Left lung (tissue), 4 donors: ENCODE measurements at regions not wholly inside any gene's neighbourhood (a gene's known extent, or its start where the extent isn't known, plus 50 kb on each side); places are given as distances from the start of the nearest gene placed in this dataset.
A peak's percentile ranks its signal among the peaks of the same experiment; 100 is the strongest.

Experiments
- ATAC-seq: fragments of 200-7000 bp; cut with Tn5 transposase; one replicate; pipeline ENCODE4 v1.9.1; 2020; ENCODE audit warnings: moderate library complexity
- DNase-seq, 4 donors: peaks; one replicate each; pipeline ENCODE4 v3.0.0-alpha.2; 2013 to 2020
- H3K27ac ChIP-seq, 2 donors: fragments of 200-600 bp; sonication (generic) in 1 of 2; one replicate each; pipeline versions ENCODE4 v1.5.0 to v1.8.0; 2020 to 2021
- H3K27me3 ChIP-seq, 2 donors: fragments of 200-600 bp; sonication (generic) in 1 of 2; one replicate each; pipeline versions ENCODE4 v1.5.0 to v1.8.0; 2020 to 2021
- H3K36me3 ChIP-seq, 2 donors: fragments of 200-600 bp; sonication (generic) in 1 of 2; one replicate each; pipeline versions ENCODE4 v1.5.0 to v1.8.0; 2020 to 2021
- H3K4me1 ChIP-seq, 2 donors: fragments of 200-600 bp; one replicate each; pipeline ENCODE4 v1.8.0; 2021
- H3K4me3 ChIP-seq, 2 donors: fragments of 200-600 bp; sonication (generic) in 1 of 2; one replicate each; pipeline versions ENCODE4 v1.5.0 to v1.8.0; 2020 to 2021; ENCODE audit warnings: mild to moderate bottlenecking in 1 of 2
- H3K9me3 ChIP-seq, 2 donors: fragments of 200-600 bp; sonication (generic) in 1 of 2; one replicate each; pipeline versions ENCODE4 v1.5.0 to v1.8.0; 2020 to 2021
- CTCF ChIP-seq, 2 donors: fragments of 200-600 bp; sonication (generic) in 1 of 2; IDR thresholded peaks; one replicate each; pipeline versions ENCODE4 v1.5.0 to v1.8.0; 2021; ENCODE audit warnings: antibody characterized with exemption in 2 of 2
- intact Hi-C, 2 donors: fragments of 100-400 bp; cut with DNase I; formaldehyde crosslinking; loops; one replicate each; pipeline versions ENCODE4 v1.11.2 to v1.14.2; 2022
- donor health status: DM: no; HTN: yes; CAD: no.
- donor health status: DM: no; HTN: no; CAD: no.

- no peaks in the 10 kb centered on the region for H3K36me3 ChIP-seq
- intact Hi-C loops = no loop called here
- H3K4me1 ChIP-seq = no peaks in the 10 kb centered on the region
- H3K9me3 ChIP-seq = peaks cover 0 to 30% of the 10 kb centered on the region in 2 donors
- DNase-seq (peak in 1 of 4 donors; percentile 34), ATAC-seq (peak; percentile 35)
- H3K27ac ChIP-seq = no peak overlapping the region
- TF ChIP-seq CTCF (IDR thresholded peaks at IDR 0.05) = no peak
- no peak overlapping the region for H3K4me3 ChIP-seq
- no peaks in the 10 kb centered on the region for H3K27me3 ChIP-seq
Measured at GRCh38 chr16:9351440-9351839, 260.0 kb downstream of the HAPSTR1 start.

DNA sequence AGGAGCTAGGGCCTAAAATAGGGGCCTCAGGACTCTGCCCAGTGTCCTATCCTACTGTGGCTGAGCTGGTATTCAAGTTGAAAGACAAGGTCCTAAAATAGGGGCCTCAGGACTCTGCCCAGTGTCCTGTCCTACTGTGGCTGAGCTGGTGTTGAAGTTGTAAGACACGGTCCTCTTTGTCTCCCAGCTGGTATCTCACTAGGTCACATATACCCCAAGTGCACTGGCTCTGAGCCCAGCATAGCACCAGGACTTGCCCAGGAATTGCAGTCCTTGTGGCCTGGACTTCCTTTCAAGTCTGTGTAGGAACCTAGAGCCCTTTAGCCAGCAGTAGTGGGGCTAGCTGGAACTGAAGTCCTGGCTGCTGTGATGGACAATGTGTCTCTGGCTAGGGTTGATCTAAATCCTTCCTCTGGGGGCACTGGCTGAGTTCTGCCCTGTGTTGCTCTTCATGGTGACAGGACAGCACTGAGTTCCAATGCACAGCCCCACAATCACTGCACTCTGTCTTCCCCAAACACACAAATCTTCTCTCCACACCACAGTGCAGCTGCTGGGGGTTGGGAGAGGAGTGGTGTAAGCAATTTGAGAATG is 260.5 kb downstream of the HAPSTR1 start:
- Histone ChIP-seq H3K4me3 (no peak overlapping the region), H3K27ac (no peak overlapping the region), H3K27me3 (no peaks in the 10 kb centered on the region), H3K4me1 (no peaks in the 10 kb centered on the region), H3K9me3 (peaks cover 0 to 29% of the 10 kb centered on the region in 2 donors), H3K36me3 (no peaks in the 10 kb centered on the region)
- DNase-seq (no peak), ATAC-seq (no peak)
- no peak for TF ChIP-seq CTCF (IDR thresholded peaks at IDR 0.05)
- intact Hi-C loops = no loop called here

DNA sequence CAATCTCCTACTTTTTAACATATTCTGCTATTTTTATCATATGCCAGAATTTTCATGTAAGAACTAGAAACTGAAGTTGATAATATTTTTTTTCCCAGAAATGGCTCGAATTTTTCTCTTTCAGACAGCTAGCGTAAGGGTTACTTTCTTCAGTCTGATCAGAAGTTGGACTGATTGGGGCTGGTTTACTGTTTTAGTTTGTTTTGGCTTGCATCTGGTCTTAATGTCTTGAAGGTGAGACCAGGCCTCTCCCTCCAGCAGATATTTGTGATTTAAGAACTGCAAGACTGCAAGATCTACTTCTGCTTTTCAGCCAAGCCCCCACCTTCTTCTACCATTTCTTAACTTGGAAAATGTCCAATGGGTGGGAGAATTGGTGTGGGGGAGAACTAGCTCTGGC is 266.4 kb downstream of the HAPSTR1 start:
- Histone ChIP-seq H3K27me3 (no peaks in the 10 kb centered on the region), H3K4me1 (no peaks in the 10 kb centered on the region), H3K27ac (no peak overlapping the region), H3K4me3 (no peak overlapping the region), H3K9me3 (no peaks in the 10 kb centered on the region), H3K36me3 (no peaks in the 10 kb centered on the region)
- DNase-seq = no peak
- intact Hi-C loops = no loop called here
- no peak for ATAC-seq
- TF ChIP-seq CTCF (IDR thresholded peaks at IDR 0.05) = no peak

DNA sequence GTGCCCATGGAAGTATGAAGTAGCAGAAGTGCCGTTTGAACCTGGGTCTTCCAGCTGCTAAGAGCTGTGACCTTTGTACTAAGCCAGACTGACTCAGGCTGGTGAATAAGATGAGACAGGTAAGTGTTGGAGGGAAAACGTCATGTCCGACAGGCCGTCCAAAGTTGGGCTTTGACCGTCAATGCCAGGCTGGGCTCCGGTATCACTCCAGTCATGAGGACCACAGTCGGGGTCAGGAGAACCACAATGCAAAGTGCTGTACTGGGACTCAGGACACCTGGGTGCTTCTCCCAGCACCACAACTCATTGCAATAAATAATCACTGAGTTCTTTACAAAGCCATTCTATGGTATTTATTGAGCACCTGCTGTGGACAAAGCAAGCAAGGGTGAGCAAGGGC is 268.6 kb downstream of the HAPSTR1 start:
- H3K4me1 ChIP-seq = no peaks in the 10 kb centered on the region
- H3K9me3 ChIP-seq = no peaks in the 10 kb centered on the region
- no peaks in the 10 kb centered on the region for H3K27me3 ChIP-seq
- H3K4me3 ChIP-seq = no peak overlapping the region
- H3K27ac ChIP-seq = no peak overlapping the region
- intact Hi-C loops = loop anchor here in 1 of 2 donors (10.0 kb wide), 1 partner anchor 65 kb away; no protein-coding TSS in a partner anchor
- DNase-seq (no peak), ATAC-seq (no peak)
- H3K36me3 ChIP-seq = no peaks in the 10 kb centered on the region
- no peak for TF ChIP-seq CTCF (IDR thresholded peaks at IDR 0.05)

GRCh38 chr16:9362050-9362449 is 270.6 kb downstream of the HAPSTR1 start:
- Histone ChIP-seq H3K36me3 (no peaks in the 10 kb centered on the region), H3K27me3 (no peaks in the 10 kb centered on the region), H3K9me3 (no peaks in the 10 kb centered on the region), H3K4me1 (no peaks in the 10 kb centered on the region), H3K27ac (no peak overlapping the region), H3K4me3 (no peak overlapping the region)
- no peak for DNase-seq
- no peak for ATAC-seq
- intact Hi-C loops = loop anchor here in 1 of 2 donors (10.0 kb wide), 1 partner anchor 63 kb away; no protein-coding TSS in a partner anchor
- TF ChIP-seq CTCF (IDR thresholded peaks at IDR 0.05) = no peak
